ENCODE measurements at regions not wholly inside any gene's neighbourhood (a gene's known extent, or its start where the extent isn't known, plus 50 kb on each side); places are given as distances from the start of the nearest gene placed in this dataset.

DNA sequence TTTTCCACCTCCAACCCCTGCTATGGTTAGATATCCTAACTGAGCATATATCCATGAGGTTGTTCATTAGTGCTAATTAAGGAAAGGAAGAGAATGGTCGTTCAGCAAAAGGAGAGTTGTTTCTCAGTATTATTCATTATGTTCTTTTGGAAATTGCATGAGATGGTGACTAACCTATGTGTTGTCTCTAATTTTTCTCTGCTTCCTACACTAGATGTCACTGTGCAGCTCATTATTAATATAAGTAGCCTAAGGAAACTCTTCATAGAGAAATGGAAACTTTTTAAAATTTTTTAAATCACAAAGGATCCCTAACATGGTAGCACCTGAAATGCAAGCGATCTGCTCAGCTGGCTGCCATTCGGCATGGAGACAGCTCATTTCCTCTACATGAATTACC lies 67.7 kb upstream of the FAM9A start:
- no peak for DNase-seq

DNA sequence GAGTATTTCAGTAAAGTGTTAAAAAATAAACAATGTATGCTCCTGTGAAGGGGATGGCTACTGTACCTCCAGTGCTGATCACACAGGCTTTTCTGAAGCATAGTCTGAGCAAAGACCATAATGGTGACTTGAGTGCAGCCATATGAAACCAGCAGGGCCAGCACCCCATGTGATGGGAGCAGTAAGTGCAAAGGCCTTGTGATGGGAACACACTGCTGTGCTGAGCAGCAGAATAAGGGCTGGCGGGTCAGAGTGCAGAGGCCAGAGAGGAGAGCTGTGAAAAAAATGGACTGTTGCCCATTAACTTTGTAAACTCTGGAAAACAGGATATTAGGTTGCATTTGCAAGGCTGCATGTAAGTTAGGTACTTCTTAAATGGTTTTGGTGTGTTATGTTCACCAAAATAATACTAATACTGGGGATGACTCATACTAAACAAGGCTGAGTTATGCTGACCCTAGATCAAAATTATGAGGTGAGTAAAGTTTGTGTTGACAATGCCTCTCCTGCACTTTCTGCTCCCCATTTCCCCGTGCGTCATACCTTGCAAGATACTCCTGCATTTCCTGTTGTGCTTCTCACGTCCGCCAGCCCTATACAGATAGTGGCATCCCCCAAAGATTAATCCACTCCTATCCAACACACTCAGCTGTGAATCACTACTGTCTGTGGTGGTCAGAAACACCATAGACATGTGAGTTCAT lies 67.0 kb upstream of the FAM9A start:
- no peak for DNase-seq

- DNase-seq = no peak
Measured at GRCh38 chrX:8867406-8867805, 66.2 kb upstream of the FAM9A start.

DNA sequence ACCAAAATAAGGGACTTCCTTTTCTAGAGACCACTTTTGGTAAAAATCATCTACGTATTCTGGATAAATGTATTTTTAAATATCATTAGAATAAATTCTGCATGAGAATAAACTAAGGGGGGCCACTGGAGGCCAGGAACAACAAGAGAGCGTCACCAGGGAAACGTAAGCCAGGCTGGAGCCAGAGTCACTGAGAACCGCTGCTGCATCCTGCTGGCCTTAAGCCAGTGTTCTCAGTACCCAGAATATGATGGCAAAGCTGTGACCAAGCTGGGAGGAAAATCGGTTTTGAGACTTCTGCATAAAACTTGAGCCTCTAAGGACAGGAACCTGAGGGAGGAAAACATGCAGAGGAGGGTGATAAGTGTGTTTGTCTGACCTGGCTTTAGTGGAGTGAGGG lies 63.0 kb upstream of the FAM9A start:
- DNase-seq = no peak

DNA sequence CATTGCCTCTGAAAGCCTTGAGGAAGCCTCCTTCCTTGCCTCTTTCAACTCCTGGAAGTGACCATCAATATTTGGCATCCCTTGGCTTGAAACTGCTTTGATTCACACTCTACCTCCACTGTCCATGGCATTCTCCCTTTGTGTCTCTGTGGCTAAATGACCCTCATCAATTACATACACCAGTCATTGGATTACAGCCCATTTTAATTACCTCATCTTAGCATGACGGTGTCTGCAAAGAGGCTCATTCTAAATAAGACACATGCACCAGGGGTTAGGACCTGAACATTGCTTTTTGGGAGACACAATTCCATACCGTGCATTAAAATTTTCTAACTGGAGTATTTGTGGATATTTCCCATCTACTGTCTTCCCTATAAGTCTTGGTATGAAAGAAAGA lies 60.7 kb upstream of the FAM9A start:
- DNase-seq = no peak

DNA sequence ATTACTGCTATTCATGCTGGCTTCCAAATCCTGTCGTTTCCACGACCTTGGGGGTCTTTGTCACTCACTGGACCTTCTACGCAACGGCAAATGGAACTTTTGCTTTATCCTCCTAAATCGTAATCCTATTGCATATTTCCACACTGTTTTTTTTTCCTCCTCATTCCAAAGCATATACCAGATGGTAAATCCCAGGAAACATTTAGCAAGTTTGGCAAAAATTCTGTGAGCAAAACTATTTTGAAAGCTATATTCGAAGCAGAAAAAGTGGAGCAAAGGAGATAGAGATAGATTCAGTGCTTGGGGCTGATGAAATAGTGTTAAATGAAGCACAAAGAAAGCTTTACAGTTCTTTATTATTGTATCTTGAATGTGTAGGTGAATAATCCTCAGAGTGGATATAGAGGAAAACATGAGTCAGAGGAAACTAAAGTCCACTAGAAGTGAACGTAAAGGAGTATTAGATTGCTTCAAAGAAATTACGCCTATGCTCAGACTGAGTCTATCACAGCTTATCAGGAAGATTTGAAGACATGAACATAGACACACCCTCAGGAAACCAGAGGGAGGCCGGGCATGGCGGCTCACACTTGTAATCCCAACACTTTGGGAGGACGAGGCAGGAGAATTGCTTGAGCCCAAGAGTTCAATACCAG lies 50.2 kb upstream of the FAM9A start:
- DNase-seq = no peak

Data from activated CD4-positive, CD25-positive, alpha-beta regulatory T cell treated with anti-CD3 and anti-CD28 coated beads, Interleukin-2, amount 50 U/mL, for 72 hours (primary cell).